ENCODE measurements at regions not wholly inside any gene's neighbourhood (a gene's known extent, or its start where the extent isn't known, plus 50 kb on each side); places are given as distances from the start of the nearest gene placed in this dataset.
"Not testable (repeated sequence)": the region's sequence is repeated elsewhere in the genome, so short reads cannot be mapped to it uniquely, and the experiment has no call there.

DNA sequence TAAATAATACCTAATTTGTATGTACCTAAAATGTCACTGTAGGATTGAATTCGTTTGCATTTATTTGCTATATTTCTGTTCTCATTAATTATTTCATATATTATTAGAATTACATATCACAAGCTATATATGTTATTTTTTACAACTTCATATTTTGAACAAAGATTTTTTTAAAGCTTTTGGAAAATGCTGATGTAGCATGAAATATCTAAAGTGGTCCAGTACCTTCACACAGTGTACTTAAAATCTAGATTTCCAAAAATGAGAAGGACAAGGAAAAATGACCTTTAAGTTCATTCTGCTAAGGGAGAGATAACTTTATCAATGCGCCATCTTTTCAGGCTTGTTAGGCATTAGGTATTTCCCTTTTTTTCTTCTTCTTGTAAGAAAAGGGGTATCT is 71.8 kb downstream of the LARP7 start:
- no peak for ATAC-seq
- DNase-seq, result no peak
- Histone ChIP-seq H3K9me3 (no peaks in the 10 kb centered on the region), H3K4me3 (no peak overlapping the region), H3K27ac (no peak overlapping the region), H3K36me3 (no peaks in the 10 kb centered on the region), H3K4me1 (peaks cover 10% of the 10 kb centered on the region), H3K27me3 (ENCODE audit: low read depth) (peaks cover 46% of the 10 kb centered on the region)
- TF ChIP-seq, protein P1, sequence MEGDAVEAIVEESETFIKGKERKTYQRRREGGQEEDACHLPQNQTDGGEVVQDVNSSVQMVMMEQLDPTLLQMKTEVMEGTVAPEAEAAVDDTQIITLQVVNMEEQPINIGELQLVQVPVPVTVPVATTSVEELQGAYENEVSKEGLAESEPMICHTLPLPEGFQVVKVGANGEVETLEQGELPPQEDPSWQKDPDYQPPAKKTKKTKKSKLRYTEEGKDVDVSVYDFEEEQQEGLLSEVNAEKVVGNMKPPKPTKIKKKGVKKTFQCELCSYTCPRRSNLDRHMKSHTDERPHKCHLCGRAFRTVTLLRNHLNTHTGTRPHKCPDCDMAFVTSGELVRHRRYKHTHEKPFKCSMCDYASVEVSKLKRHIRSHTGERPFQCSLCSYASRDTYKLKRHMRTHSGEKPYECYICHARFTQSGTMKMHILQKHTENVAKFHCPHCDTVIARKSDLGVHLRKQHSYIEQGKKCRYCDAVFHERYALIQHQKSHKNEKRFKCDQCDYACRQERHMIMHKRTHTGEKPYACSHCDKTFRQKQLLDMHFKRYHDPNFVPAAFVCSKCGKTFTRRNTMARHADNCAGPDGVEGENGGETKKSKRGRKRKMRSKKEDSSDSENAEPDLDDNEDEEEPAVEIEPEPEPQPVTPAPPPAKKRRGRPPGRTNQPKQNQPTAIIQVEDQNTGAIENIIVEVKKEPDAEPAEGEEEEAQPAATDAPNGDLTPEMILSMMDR (IDR thresholded peaks at IDR 0.05), result no peak
- intact Hi-C loops (cut with DNase I), result no loop called here

DNA sequence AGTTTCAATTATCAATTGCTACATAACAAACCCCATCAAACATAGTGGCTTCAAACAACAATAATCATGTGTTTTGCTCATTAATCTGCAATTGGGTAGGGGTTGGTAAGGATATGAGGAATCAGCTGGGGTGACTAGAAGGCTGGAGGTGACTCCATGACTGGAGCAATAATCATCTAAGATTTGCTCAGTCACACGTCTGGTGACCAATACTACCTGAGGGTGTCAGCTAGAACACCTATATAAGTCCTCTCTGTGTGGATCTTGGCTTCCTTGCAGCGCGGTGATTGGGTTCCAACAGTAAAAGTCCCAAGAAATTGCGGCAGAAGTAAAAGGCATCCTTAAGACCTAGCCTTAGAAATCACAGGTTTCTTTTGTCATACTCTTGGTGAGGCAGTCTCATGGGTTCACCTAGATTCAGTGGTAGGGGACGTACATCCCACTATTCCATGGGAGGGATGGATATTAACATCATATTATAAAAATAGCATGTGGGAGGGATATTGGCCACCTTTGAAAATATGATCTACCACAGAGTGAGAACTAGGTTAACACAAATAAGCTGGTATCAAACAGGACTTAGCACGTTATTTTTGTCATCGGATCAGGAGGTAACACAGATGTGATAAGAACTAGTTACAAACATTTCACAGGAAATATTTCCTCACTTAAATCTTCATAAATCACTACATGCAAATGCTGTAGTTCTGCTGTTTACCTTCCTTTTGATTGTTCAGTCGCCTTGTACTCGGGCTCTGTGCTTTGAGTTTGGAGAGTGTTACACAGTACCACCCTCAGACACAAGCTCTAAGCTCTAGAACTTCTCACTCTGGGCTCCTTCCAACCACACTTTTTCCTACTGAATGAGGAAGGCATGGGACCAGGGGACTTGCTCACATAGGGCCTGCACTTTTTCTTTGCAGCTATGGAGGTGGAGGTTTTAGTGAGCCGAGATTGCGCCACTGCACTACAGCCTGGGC is 78.3 kb downstream of the LARP7 start:
- no peak for DNase-seq
- ATAC-seq, result no peak
- no peaks in the 10 kb centered on the region for H3K4me1 ChIP-seq
- intact Hi-C loops (cut with DNase I), result no loop called here
- H3K27me3 ChIP-seq (ENCODE audit: low read depth), result peaks cover 2% of the 10 kb centered on the region
- H3K27ac ChIP-seq, result no peak overlapping the region
- TF ChIP-seq, protein P1 (IDR thresholded peaks at IDR 0.05), result no peak
- no peaks in the 10 kb centered on the region for H3K9me3 ChIP-seq
- H3K4me3 ChIP-seq, result no peak overlapping the region
- no peaks in the 10 kb centered on the region for H3K36me3 ChIP-seq

DNA sequence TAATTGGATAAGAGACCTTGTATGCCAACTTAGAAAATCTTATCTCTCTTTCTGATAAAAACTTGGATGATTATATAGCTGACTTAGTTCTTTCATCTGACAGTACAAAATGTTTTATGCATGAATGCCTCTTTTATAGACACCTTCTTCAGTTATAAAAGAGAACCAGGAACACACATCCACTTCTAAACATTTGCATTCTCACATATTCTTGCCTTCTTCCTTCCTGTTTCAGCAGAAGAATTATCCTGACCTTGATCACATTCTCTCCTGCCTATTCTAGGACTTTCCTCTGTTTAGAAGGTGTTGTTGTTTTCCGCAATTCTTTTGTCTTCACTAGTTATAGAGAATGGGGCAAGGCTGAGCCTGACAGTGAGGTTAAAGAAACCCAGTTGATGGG is 80.9 kb downstream of the LARP7 start:
- no peak for ATAC-seq
- TF ChIP-seq, protein P1 (IDR thresholded peaks at IDR 0.05), result no peak

DNA sequence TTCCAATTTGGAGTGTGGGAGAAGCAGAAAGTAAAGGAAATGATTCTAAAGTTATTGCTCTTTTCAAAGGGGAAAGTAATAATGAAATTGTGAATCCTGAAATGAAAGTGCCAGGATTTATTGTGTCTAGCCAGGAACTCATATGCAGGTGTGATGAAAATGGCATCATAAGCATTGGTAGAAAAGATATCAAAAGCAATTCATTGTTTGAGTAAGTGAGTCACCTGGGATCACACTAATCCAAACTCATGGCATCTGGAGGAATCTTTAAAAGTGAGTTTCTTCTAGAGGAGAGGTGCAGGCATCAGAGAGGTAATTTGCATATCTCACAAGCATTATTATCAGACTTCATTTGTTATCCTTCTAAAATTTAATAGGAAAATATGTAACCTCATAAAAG is 84.7 kb downstream of the LARP7 start:
- H3K4me1 ChIP-seq, result no peaks in the 10 kb centered on the region
- no peaks in the 10 kb centered on the region for H3K27me3 ChIP-seq (ENCODE audit: low read depth)
- TF ChIP-seq, protein P1 (IDR thresholded peaks at IDR 0.05), result no peak
- no peak for DNase-seq
- intact Hi-C loops (cut with DNase I), result no loop called here
- no peaks in the 10 kb centered on the region for H3K9me3 ChIP-seq
- ATAC-seq, result no peak
- no peak overlapping the region for H3K4me3 ChIP-seq
- no peaks in the 10 kb centered on the region for H3K36me3 ChIP-seq
- H3K27ac ChIP-seq, result no peak overlapping the region

More for the DNA sequence above, 80.9 kb downstream of the LARP7 start:
- Histone ChIP-seq H3K36me3 (no peaks in the 10 kb centered on the region), H3K27ac (no peak overlapping the region), H3K9me3 (no peaks in the 10 kb centered on the region), H3K4me1 (no peaks in the 10 kb centered on the region), H3K27me3 (ENCODE audit: low read depth) (no peaks in the 10 kb centered on the region), H3K4me3 (no peak overlapping the region)
- DNase-seq, result no peak
- intact Hi-C loops (cut with DNase I), result no loop called here

DNA sequence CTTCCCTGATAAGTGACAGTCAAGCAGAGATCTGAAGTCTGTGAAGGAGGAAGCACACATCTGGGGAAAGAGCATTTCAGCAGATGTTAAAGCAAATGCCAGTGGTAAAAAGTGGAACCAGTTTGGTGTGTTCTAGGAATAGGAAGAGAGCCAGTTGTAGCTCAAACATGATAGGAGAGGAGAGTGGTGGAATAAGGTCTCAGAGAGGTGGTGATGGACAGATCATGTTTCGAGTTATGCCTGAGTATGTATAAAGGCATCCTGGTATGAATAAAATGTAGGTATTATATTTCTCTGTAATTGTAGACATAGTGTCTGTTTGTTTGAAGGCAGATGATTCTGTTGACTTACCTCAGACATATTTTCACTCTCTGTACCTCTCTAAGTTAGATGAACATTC is 89.1 kb downstream of the LARP7 start:
- Histone ChIP-seq H3K9me3 (no peaks in the 10 kb centered on the region), H3K27me3 (ENCODE audit: low read depth) (no peaks in the 10 kb centered on the region), H3K4me1 (no peaks in the 10 kb centered on the region), H3K36me3 (no peaks in the 10 kb centered on the region), H3K4me3 (no peak overlapping the region), H3K27ac (no peak overlapping the region)
- ATAC-seq (no peak), DNase-seq (no peak)
- intact Hi-C loops (cut with DNase I), result no loop called here
- TF ChIP-seq, protein P1 (IDR thresholded peaks at IDR 0.05), result no peak

DNA sequence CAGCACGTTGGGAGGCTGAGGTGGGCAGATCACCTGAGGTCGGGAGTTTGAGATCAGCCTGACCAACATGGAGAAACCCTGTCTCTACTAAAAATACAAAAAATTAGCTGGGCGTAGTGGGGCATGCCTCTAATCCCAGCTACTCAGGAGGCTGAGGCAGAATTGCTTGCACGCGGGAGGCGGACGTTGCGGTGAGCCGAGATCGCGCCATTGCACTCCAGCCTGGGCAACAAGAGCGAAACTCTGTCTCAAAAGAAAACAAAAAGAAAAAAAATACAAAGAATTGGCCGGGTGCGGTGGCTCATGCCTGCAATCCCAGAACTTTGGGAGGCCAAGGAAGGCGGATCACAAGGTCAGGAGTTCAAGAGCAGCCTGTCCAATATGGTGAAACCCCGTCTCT is 90.8 kb downstream of the LARP7 start:
- intact Hi-C loops (cut with DNase I); DNase-seq; H3K36me3 ChIP-seq; ATAC-seq; H3K4me1 ChIP-seq; H3K27ac ChIP-seq; H3K9me3 ChIP-seq; H3K27me3 ChIP-seq (ENCODE audit: low read depth); H3K4me3 ChIP-seq: not testable (repeated sequence)

All from lower lobe of right lung (tissue), 2 donors.